ENCODE measurements at regions not wholly inside any gene's neighbourhood (a gene's known extent, or its start where the extent isn't known, plus 50 kb on each side); places are given as distances from the start of the nearest gene placed in this dataset.
"Not testable (repeated sequence)": the region's sequence is repeated elsewhere in the genome, so short reads cannot be mapped to it uniquely, and the experiment has no call there.

- DNase-seq (ENCODE audit: low read depth), result no peak
These were observed 849.1 kb downstream of the DIPK2A start for GRCh38 chr3:144820726-144821125.

DNA sequence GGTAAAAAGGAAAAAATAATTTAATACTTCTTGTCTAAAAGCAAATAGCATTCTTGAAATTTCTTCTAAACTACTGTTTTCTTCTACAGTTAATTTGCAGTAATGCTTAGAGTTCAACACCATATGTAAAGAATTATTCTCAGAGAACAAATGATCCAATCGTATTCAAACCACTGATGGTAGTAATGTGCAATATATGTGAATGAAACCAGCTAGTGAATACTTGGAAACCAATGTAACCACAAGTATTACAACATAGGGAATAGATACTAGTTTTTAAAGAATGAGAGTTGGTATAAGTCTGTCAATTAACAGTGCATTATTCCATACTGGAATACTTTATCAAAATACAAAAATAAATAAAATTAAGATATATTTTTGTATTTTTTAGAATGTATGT lies 850.0 kb downstream of the DIPK2A start:
- no peak for DNase-seq (ENCODE audit: low read depth)

DNA sequence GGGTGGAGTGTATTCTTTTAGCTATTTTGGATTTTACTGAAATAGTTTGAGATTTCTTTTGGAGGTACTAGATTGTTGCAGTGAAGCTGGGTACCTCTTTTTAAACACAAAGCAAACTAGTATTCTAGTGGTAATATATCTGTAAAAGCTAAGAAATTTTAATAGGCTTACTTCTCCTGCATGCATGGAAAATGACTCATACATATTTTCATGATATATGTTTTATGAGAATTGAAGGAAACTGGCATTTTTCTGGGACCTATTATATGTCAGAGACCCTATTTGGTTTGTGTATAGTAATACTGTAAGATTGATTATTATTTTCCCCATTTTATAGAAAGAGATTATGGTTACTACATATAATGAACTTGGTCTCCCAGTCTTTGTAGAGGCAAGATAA lies 851.0 kb downstream of the DIPK2A start:
- no peak for DNase-seq (ENCODE audit: low read depth)

- DNase-seq (ENCODE audit: low read depth), result peak; percentile 65
These were observed 860.5 kb downstream of the DIPK2A start for GRCh38 chr3:144831955-144832716.

GRCh38 chr3:144839991-144840390 lies 868.4 kb downstream of the DIPK2A start:
- DNase-seq (ENCODE audit: low read depth), result no peak

DNA sequence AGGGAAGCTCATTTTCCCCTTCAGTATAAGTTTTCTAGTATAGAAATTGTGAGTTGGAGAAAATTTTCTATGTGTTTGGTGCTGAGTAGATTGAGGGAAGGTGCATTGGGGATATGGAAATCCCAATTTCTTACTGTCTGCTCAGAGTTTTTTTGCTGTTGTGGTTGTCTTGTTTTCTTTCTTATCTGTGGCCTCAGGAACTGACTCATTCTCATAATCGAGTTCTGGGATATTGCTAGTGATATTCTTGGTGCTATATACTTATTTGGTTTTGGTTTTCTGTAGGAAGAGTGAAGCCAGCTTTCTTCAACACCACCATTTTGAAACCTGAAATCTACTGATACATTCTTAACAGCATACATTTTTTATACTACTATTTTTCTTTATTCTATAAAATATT lies 869.2 kb downstream of the DIPK2A start:
- DNase-seq (ENCODE audit: low read depth), result no peak

GRCh38 chr3:144843099-144843498 lies 871.5 kb downstream of the DIPK2A start:
- DNase-seq (ENCODE audit: low read depth), result peak; percentile 18

- DNase-seq (ENCODE audit: low read depth), result no peak
These were observed 881.4 kb downstream of the DIPK2A start for GRCh38 chr3:144852999-144853398.

- DNase-seq (ENCODE audit: low read depth), result not testable (repeated sequence)
These were observed 882.4 kb downstream of the DIPK2A start for GRCh38 chr3:144854020-144854419.

DNA sequence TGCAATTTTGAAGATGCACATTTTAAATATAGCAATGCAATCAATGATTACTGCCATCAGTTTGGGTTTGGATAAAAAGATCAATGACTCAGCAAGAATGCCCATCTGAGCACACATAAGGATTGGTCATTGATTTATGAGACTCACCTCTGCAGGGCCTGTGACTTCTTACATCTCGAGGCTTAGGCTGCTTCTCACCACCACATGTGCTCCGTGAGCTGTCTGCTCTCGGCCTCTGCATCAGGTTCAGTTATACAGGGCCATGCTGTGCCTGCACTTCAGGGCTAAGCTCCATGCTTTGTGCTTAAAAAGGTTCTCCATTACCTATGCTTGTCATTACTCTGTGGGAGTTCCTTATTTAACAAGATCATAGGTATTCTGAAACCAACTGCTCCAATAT lies 887.5 kb downstream of the DIPK2A start:
- no peak for DNase-seq (ENCODE audit: low read depth)

DNA sequence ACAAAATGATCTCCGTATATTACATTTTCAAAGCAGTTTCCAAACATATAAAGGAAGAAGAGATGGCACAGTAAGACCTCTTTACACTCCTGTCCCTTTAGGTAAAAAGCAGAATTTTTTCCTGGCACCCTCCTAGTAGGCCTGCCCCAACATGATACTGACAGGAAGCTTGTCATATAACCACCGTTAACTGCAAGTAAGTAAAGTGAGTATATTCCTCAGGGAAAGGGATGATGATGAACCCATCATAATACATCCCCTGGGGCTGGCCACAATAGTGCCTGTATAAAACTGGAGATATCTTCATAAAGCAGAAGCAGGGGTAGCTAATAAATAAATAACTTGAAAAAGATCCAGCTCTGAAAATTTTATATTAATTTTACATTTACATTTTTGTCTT lies 893.0 kb downstream of the DIPK2A start:
- no peak for DNase-seq (ENCODE audit: low read depth)

DNA sequence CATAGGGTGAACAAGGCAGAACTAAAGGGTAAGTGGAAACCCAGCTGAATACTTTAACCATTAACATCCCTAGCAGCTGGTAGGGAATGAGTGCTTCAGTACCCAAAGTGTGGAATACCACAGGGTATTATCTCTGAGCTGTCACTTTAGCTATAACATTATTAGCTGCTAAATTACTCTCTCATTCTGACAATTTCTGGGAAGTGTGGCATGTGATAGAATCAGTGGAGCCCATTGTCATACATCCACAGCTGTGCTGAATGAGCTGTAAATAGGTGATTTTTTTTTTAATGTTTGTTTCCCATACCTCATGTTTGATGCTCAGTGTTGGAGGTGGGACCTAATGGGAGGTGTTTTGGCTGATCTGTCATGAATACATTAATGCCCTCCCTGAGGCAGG lies 894.3 kb downstream of the DIPK2A start:
- no peak for DNase-seq (ENCODE audit: low read depth)

DNA sequence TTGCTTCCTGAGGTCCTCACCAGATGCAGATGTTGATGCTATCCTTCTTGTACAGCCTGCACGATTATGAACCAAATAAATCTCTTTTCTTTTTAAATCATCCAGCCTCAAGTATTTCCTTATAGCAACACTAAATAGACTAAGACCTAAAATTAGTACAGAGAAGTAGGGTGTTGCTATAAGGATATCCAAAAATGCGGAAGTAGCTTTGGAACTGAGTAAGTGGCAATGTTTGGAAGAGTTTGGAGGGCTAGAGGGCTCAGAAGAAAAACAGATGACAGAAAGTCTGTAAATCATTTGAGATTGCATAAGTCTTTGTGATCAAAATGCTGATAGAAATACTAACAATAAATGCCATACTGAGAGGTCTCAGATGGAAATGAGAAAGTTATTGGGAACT lies 894.9 kb downstream of the DIPK2A start:
- no peak for DNase-seq (ENCODE audit: low read depth)

DNA sequence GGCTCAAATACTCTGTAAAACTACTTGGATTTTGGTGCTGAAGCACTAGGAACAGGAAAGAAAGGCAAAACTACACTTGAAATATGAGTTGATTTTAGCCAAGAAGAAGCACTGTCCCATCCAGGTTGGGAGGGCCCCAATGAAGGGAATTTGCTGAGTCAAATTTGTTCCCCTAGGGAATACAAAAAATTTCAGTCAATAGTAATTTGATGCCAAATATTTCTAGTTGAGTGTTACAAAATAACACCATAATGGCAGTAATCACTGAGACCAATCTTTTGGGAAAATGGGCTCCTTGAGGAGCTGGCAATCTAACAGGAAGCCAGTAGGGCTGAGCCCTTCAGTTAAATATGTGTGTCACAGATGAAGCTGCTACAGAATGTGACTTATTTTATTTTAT lies 896.9 kb downstream of the DIPK2A start:
- DNase-seq (ENCODE audit: low read depth), result no peak

DNA sequence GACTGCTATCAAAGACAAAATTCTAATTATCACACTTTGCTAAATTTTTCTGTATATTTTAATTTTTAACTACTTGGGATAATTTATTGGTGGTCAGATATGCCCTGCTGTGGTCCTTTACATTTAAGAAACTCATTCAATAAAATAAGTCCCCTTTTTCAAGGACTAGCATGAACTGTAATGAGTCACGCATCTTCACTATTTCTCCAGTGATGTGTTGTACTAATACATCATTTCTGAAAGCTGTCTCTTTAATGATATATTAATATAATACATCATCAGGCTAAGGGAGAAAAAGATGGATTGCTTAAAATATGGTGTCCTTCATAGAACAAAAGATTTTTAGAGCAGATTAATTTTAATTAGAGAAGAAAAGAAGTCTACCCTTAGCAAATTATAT lies 901.4 kb downstream of the DIPK2A start:
- DNase-seq (ENCODE audit: low read depth), result no peak

GRCh38 chr3:144875211-144875610 lies 903.6 kb downstream of the DIPK2A start:
- no peak for DNase-seq (ENCODE audit: low read depth)

DNA sequence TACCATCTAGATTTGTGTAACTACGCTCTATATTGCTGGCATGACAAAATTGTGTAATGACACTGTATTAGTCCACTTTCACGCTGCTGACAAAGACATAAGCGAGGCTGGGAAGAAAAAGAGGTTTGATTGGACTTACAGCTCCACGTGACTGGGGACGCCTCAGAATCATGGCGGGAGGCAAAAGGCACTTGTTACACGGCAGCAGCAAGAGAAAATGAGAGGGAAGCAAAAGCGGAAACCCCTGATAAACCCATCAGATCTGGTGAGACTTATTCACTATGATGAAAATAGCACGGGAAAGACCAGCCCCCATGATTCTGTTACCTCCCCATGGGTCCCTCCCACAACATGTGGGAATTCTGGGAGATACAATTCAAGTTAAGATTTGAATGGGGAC lies 905.7 kb downstream of the DIPK2A start:
- no peak for DNase-seq (ENCODE audit: low read depth)

- DNase-seq (ENCODE audit: low read depth), result no peak
These were observed 908.1 kb downstream of the DIPK2A start for GRCh38 chr3:144879701-144880100.

- no peak for DNase-seq (ENCODE audit: low read depth)
These were observed 922.4 kb downstream of the DIPK2A start for GRCh38 chr3:144893980-144894379.

DNA sequence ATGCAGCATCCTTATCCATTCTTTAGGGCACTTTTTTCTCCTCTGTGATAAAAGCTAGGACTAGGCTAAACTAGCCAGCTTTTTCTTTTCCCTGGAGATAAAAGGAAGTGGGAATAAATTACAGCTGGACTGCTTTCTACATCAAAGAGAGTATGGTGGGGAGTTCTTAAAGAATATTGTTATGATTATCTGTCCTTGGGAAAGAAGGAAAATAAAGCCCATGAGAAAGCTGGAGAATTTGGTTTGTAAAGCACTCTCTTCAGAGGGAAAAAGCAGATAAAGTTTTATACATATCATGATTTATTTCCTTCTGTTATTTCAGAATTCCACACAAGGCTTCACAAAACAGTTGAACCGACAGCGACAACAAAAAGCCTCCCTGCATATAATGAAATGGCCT lies 923.0 kb downstream of the DIPK2A start:
- no peak for DNase-seq (ENCODE audit: low read depth)

- DNase-seq (ENCODE audit: low read depth), result no peak
These were observed 928.7 kb downstream of the DIPK2A start for GRCh38 chr3:144900366-144900765.

DNA sequence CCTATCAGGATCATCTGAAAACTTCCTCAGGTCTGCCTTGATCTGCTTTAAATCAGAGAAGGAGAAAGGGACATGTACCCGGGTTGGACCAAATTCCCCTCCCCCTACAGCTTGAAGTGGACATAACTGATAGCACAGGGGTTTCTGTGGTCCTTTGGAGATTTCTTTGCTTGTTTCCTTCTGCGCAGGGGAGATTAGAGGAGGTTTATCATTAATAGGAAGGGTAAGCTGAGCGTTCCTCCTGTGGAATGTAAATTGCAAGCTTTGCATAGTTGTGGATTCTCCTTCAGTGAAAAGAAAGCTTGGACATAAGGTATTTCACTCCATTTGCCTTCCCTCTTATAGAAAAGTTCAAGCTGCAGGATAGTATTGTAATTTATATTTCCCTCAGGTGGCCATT lies 936.0 kb downstream of the DIPK2A start:
- DNase-seq (ENCODE audit: low read depth), result peak; percentile 25

- no peak for DNase-seq (ENCODE audit: low read depth)
These were observed 941.3 kb downstream of the DIPK2A start for GRCh38 chr3:144912968-144913367.

- no peak for DNase-seq (ENCODE audit: low read depth)
These were observed 943.6 kb downstream of the DIPK2A start for GRCh38 chr3:144915202-144915601.
